ENCODE measurements at regions not wholly inside any gene's neighbourhood (a gene's known extent, or its start where the extent isn't known, plus 50 kb on each side); places are given as distances from the start of the nearest gene placed in this dataset.

DNA sequence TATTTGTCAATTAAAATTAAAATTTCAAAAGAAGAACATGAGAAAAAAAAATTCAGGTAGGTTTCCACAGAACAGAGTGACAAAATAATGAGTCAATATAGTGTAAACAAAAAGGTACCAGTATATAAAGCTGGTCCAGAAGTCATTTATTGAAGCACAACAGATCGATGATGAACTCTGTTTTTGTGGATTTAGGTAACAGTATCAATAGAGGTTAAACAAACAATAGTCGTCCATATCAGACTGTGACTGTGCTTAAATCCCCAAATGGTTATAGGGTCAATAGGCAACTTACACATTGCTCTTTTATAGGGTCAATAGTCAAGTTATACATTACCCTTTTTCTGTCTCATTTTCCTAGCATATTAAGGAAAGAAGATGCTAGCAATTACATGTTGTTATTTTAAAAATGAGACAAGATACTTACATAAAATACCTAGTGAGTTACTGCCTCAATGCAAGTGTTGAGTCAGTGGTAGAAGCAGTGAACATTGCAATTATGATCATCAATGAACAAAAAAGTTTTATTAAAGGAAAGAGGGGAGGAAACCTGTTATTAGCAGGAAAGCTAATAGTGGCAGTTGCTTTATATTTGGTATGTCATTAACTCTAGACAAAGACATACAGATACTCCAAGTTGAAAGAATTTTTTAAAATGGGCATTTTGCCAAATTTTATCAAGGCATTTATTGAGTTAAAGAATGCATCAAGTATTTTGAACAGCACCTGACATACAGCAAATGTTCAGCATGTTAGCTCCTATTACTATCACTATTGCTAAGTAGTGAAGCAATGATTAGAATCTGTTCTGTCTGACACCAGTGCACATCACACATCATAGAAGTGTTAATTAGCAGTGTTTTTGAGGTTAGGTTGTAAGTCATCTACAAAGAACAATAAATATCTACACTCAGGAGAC, 102.9 kb downstream of the CCER1 start:
- TF ChIP-seq CTCF (conservative IDR thresholded peaks at IDR 0.05), result no peak
- H3K27ac ChIP-seq, result no peak overlapping the region

- no peak for TF ChIP-seq CTCF (conservative IDR thresholded peaks at IDR 0.05)
- H3K27ac ChIP-seq, result no peak overlapping the region
Observed at GRCh38 chr12:90842477-90842876, 112.5 kb downstream of the CCER1 start.

- no peak for TF ChIP-seq CTCF (conservative IDR thresholded peaks at IDR 0.05)
- no peak overlapping the region for H3K27ac ChIP-seq
Observed at GRCh38 chr12:90841336-90841735, 113.6 kb downstream of the CCER1 start.

- no peak for TF ChIP-seq CTCF (conservative IDR thresholded peaks at IDR 0.05)
- no peak overlapping the region for H3K27ac ChIP-seq
Observed at GRCh38 chr12:90839346-90839745, 115.6 kb downstream of the CCER1 start.

GRCh38 chr12:90836689-90837088, 118.3 kb downstream of the CCER1 start:
- no peak overlapping the region for H3K27ac ChIP-seq
- no peak for TF ChIP-seq CTCF (conservative IDR thresholded peaks at IDR 0.05)

DNA sequence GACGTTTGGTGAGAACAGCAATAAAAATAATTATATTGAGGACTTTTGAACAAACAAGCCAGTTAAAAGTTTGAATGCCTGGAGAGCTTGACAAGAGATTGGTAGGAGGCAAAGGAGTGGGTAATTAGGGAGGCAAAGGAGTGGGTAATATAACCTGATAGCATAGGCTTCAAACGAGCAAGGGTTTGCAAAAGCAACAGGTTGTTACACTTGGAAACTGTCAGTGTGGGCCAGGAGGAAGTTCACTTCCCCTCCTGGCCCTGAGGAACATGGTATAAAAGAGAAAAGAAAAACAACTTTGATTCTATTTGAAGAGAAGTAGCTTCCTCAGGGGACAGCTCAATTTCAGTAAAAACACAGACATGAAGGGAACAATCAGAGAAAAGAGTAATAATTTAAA, 121.7 kb downstream of the CCER1 start:
- no peak overlapping the region for H3K27ac ChIP-seq
- no peak for TF ChIP-seq CTCF (conservative IDR thresholded peaks at IDR 0.05)

DNA sequence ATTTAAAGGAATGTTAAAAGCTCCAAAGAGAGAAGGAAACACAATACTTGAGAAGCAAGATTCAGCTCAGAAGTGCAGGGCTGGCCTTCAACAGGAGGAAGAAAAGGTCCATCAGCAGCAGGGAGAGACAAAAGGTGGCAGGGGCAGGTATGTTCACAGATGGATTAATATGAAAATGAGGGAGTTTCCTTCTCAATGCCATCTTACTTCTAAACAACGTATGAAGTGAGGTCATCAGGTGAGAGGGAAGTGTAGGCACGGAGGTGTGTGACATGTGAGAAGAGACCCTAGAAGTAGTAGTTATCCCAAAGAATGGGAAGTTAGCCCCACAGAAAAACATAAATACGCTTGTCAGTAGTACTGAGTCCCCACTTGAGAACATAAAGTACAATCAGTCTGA, 122.5 kb downstream of the CCER1 start:
- no peak for TF ChIP-seq CTCF (conservative IDR thresholded peaks at IDR 0.05)
- H3K27ac ChIP-seq, result no peak overlapping the region

Measured in VCaP (cell line).